Neutrophil (primary cell): ENCODE measurements at regions not wholly inside any gene's neighbourhood (a gene's known extent, or its start where the extent isn't known, plus 50 kb on each side); places are given as distances from the start of the nearest gene placed in this dataset.

Experiments
- H3K27ac ChIP-seq: fragments of 200-600 bp; sonication (generic); 2 replicates; pipeline ENCODE4 v1.5.1; 2016; ENCODE audit warnings: mild to moderate bottlenecking, moderate library complexity
- H3K27me3 ChIP-seq: fragments of 200-600 bp; sonication (generic); 2 replicates; pipeline ENCODE4 v1.6.0; 2016; ENCODE audit warnings: mild to moderate bottlenecking
- H3K36me3 ChIP-seq: fragments of 200-600 bp; sonication (generic); 2 replicates; pipeline ENCODE4 v1.5.1; 2017
- H3K4me1 ChIP-seq, 2 experiments: fragments of 200-600 bp in 1 of 2; sonication (generic) in 1 of 2; 1 replicate in 1 of 2; 2 replicates in 1 of 2; pipeline versions ENCODE4 v1.5.1 to v1.6.1; 2013 to 2016; ENCODE audit warnings: low read depth in 1 of 2, low read length in 1 of 2, mild to moderate bottlenecking in 1 of 2, moderate library complexity in 1 of 2; ENCODE audit not compliant: control insufficient read depth in 1 of 2, insufficient read depth in 1 of 2
- H3K4me3 ChIP-seq, 2 experiments: fragments of 200-600 bp in 1 of 2; sonication (generic) in 1 of 2; 1 replicate in 1 of 2; 2 replicates in 1 of 2; pipeline ENCODE4 v1.5.1; 2013 to 2016; ENCODE audit warnings: low read depth in 1 of 2, low read length in 1 of 2, mild to moderate bottlenecking in 1 of 2, moderate library complexity in 1 of 2
- H3K9me3 ChIP-seq: fragments of 200-600 bp; sonication (generic); 2 replicates; pipeline ENCODE4 v1.5.1; 2016
- TF ChIP-seq, protein P1 (sequence below): fragments of 200-600 bp; sonication (generic); IDR thresholded peaks from 2 replicates; pipeline ENCODE4 v1.5.1; 2016; ENCODE audit warnings: antibody characterized with exemption

- TF ChIP-seq, protein P1, sequence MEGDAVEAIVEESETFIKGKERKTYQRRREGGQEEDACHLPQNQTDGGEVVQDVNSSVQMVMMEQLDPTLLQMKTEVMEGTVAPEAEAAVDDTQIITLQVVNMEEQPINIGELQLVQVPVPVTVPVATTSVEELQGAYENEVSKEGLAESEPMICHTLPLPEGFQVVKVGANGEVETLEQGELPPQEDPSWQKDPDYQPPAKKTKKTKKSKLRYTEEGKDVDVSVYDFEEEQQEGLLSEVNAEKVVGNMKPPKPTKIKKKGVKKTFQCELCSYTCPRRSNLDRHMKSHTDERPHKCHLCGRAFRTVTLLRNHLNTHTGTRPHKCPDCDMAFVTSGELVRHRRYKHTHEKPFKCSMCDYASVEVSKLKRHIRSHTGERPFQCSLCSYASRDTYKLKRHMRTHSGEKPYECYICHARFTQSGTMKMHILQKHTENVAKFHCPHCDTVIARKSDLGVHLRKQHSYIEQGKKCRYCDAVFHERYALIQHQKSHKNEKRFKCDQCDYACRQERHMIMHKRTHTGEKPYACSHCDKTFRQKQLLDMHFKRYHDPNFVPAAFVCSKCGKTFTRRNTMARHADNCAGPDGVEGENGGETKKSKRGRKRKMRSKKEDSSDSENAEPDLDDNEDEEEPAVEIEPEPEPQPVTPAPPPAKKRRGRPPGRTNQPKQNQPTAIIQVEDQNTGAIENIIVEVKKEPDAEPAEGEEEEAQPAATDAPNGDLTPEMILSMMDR: no peak
- Histone ChIP-seq H3K4me1 (no peaks in the 10 kb centered on the region), H3K36me3 (no peaks in the 10 kb centered on the region)
These were observed 983.7 kb upstream of the LCORL start for GRCh38 chr4:19005211-19005610.

GRCh38 chr4:19002170-19002569, 980.6 kb upstream of the LCORL start:
- no peaks in the 10 kb centered on the region for H3K4me1 ChIP-seq
- no peaks in the 10 kb centered on the region for H3K9me3 ChIP-seq
- no peaks in the 10 kb centered on the region for H3K27me3 ChIP-seq
- no peak overlapping the region for H3K4me3 ChIP-seq
- H3K36me3 ChIP-seq: no peaks in the 10 kb centered on the region
- TF ChIP-seq, protein P1: no peak
- H3K27ac ChIP-seq: no peak overlapping the region

More at GRCh38 chr4:19005211-19005610, 983.7 kb upstream of the LCORL start:
- Histone ChIP-seq H3K4me3 (no peak overlapping the region), H3K9me3 (no peaks in the 10 kb centered on the region), H3K27me3 (no peaks in the 10 kb centered on the region), H3K27ac (no peak overlapping the region)

GRCh38 chr4:18999595-18999994, 978.0 kb upstream of the LCORL start:
- H3K4me1 ChIP-seq: no peaks in the 10 kb centered on the region
- H3K4me3 ChIP-seq: no peak overlapping the region
- TF ChIP-seq, protein P1: no peak

GRCh38 chr4:18981234-18981615, 959.7 kb upstream of the LCORL start:
- Histone ChIP-seq H3K27me3 (no peaks in the 10 kb centered on the region), H3K4me3 (no peak overlapping the region), H3K36me3 (no peaks in the 10 kb centered on the region), H3K9me3 (no peaks in the 10 kb centered on the region), H3K4me1 (no peaks in the 10 kb centered on the region), H3K27ac (no peak overlapping the region)
- TF ChIP-seq, protein P1: no peak

More at GRCh38 chr4:18999595-18999994, 978.0 kb upstream of the LCORL start:
- Histone ChIP-seq H3K27me3 (no peaks in the 10 kb centered on the region), H3K36me3 (no peaks in the 10 kb centered on the region), H3K9me3 (no peaks in the 10 kb centered on the region), H3K27ac (no peak overlapping the region)

DNA sequence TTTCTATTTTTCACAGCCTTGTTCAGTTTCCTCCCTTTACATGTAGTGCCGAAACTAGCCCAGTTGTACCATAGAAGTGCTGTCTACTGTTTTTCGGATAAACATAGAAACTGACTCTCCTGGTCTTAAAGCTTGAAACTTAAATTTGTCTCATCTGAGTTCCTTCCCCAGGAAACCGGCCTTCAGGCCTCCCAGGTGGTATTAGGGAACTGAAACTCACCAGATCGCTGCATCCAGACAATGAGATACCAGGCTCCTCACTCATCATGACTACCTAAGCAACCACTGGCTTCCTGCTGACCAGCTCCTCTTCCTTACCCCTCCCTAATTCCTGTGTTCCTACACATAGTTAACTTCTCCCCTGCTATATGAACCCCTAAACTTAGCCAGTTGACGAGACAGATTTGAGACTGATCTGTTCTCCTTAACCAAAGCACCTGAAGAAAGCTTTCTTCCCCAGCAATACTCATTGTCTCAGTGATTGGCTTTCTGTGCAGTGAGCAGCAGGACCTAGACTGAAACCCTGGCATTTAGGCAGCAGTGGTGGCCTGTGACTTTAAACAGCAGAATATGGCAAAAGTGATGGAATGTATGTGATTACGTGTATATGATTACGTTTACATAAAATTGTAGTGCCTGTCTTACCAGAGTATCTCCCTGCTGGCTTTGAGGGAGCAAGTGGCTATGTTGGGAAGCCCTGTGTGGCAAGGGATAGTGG, 959.1 kb upstream of the LCORL start:
- no peaks in the 10 kb centered on the region for H3K27me3 ChIP-seq
- H3K4me1 ChIP-seq: no peaks in the 10 kb centered on the region
- no peaks in the 10 kb centered on the region for H3K9me3 ChIP-seq
- H3K36me3 ChIP-seq: no peaks in the 10 kb centered on the region
- no peak overlapping the region for H3K4me3 ChIP-seq
- TF ChIP-seq, protein P1: no peak
- H3K27ac ChIP-seq: no peak overlapping the region
